ENCODE measurements at regions not wholly inside any gene's neighbourhood (a gene's known extent, or its start where the extent isn't known, plus 50 kb on each side); places are given as distances from the start of the nearest gene placed in this dataset.

DNA sequence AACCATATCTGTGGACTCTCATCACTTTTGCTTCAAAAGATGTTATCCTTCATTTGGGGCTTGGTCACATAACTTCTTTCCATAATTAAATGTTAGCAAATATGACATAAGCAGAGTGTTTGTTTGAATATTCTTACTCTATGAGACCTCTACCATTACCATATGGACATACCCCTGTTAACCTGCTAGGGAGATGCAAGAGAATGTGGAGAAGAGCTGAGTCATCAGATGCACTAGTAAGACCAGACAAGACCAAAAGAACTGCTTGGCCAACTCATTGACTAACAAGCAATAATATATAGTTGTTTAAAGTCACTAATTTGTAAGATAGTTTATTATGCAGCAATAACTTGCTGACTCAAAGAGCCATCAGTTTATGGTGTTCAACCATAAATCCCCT lies 652.9 kb downstream of the SMARCA1 start:
- no peak for DNase-seq (ENCODE audit: low read depth)
- no peak overlapping the region for H3K4me3 ChIP-seq (ENCODE audit: control insufficient read depth, low read depth, low read length)
- TF ChIP-seq, protein P1, sequence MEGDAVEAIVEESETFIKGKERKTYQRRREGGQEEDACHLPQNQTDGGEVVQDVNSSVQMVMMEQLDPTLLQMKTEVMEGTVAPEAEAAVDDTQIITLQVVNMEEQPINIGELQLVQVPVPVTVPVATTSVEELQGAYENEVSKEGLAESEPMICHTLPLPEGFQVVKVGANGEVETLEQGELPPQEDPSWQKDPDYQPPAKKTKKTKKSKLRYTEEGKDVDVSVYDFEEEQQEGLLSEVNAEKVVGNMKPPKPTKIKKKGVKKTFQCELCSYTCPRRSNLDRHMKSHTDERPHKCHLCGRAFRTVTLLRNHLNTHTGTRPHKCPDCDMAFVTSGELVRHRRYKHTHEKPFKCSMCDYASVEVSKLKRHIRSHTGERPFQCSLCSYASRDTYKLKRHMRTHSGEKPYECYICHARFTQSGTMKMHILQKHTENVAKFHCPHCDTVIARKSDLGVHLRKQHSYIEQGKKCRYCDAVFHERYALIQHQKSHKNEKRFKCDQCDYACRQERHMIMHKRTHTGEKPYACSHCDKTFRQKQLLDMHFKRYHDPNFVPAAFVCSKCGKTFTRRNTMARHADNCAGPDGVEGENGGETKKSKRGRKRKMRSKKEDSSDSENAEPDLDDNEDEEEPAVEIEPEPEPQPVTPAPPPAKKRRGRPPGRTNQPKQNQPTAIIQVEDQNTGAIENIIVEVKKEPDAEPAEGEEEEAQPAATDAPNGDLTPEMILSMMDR (IDR thresholded peaks at IDR 0.05; ENCODE audit: control insufficient read depth, insufficient read depth, low read depth, low read length, missing control alignments), result no peak

DNA sequence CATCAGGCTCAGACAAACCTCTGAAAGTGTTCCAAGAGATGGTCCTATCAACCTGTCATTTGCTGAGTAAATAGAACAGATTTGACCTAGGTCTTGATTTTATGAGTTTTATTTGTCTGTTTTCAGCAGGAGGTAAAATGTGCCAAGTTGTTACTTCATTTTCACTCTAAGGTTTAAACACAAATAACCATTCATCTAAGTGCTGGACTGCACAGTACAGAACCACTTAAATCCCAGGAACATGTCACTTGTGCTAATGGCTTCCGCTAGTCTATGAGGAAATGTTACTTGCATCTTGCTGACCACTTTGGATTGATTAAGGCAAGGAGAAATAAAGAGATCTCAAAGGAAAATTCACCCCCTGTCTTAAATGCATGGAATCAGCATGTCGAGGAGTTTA lies 660.7 kb downstream of the SMARCA1 start:
- no peak overlapping the region for H3K4me3 ChIP-seq (ENCODE audit: control insufficient read depth, low read depth, low read length)
- DNase-seq (ENCODE audit: low read depth), result no peak
- TF ChIP-seq, protein P1 (IDR thresholded peaks at IDR 0.05; ENCODE audit: control insufficient read depth, insufficient read depth, low read depth, low read length, missing control alignments), result no peak

DNA sequence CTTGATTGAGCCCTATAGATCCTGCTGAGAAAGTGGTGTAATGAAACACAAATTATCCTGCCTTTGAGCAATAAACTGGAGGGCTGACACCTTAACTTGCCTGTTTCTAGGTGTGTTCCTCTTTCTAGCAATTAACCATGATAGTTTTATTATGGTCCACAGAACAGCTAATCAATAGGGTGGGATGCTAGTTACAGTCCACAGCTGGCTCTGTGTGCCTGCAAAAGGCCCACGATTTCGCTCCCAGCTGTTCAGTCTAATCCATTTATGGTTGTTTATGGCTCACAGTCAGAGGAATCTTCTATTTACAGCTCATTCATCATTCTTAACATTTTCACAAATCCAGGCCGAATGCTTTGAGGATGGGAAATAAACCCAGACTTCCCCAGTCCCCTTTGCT lies 674.9 kb downstream of the SMARCA1 start:
- no peak for DNase-seq (ENCODE audit: low read depth)
- no peak overlapping the region for H3K4me3 ChIP-seq (ENCODE audit: control insufficient read depth, low read depth, low read length)
- TF ChIP-seq, protein P1 (IDR thresholded peaks at IDR 0.05; ENCODE audit: control insufficient read depth, insufficient read depth, low read depth, low read length, missing control alignments), result no peak

DNA sequence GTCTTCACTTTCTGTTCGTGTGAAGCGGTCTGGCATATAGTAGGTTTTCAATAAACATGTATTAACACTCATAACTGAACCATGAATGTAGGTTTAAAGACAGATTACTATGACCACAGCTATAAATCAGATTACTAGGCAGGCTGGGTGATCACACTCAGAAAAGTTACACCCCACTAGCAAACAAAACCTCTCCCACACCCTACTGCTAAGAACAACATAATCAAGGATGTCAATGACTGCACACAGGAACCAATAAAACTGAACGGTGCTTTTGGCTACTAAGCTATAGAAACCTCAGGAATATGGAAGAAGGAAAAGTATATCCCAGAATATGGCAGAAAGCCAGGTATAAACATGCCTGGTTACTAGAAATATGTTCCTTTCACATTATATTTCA lies 676.9 kb downstream of the SMARCA1 start:
- no peak overlapping the region for H3K4me3 ChIP-seq (ENCODE audit: control insufficient read depth, low read depth, low read length)
- no peak for DNase-seq (ENCODE audit: low read depth)
- TF ChIP-seq, protein P1 (IDR thresholded peaks at IDR 0.05; ENCODE audit: control insufficient read depth, insufficient read depth, low read depth, low read length, missing control alignments), result no peak

DNA sequence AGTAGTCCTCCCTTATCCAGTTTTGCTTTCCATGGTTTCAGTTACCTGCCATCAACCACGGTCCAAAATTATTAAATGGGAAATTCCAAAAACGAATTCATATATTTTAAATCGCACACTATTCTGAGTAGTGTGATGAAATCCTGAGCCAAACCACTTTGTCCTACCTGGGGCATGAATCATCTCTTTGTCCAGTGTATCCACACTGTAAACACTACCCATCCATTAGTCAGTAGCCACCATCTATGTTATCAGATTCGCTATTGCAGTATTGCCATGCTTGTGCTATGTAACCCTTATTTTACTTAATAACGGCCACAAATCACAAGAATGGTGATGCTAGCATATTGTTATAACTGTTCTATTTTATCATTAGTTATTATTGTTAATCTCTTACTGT lies 704.6 kb downstream of the SMARCA1 start:
- DNase-seq (ENCODE audit: low read depth), result no peak
- H3K4me3 ChIP-seq (ENCODE audit: control insufficient read depth, low read depth, low read length), result no peak overlapping the region
- TF ChIP-seq, protein P1 (IDR thresholded peaks at IDR 0.05; ENCODE audit: control insufficient read depth, insufficient read depth, low read depth, low read length, missing control alignments), result no peak

DNA sequence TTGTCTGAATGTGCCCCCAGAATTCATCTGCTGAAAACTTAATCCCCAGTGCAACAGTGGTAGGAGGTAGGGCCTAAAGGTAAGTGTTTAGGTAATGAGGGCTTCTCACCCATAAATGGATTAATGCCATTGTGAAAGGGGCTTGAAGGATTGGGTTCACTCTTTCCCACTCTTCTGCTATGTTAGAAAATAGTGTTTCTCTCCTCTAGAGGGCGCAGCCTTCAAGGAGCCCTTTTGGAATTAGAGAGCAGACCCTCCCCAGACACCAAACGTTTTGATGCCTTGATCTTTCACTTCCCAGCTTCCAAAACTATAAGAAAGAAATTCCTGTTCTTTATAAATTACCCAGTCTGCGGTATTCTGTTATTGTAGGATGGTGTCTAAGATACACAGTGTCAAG lies 706.4 kb downstream of the SMARCA1 start:
- no peak for DNase-seq (ENCODE audit: low read depth)
- no peak overlapping the region for H3K4me3 ChIP-seq (ENCODE audit: control insufficient read depth, low read depth, low read length)
- TF ChIP-seq, protein P1 (IDR thresholded peaks at IDR 0.05; ENCODE audit: control insufficient read depth, insufficient read depth, low read depth, low read length, missing control alignments), result no peak

DNA sequence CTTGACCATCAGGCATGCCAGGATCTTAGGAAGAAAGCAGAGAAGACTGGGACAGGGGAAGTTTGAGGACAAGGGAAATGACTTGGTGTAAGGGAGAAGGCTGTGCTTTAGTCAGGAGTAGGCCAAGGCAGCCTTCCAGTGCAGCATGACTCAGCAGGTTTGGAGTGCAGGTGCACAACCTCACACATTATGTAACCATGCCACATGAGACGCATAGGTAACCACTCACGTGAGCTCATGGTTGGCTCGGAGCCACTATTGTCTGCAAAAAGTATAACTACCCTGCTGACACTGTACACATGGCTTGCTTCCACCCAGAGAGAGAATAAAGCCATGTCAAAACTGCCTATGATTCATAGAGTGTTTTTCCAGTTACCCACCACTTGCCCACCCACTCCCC lies 715.9 kb downstream of the SMARCA1 start:
- TF ChIP-seq, protein P1 (IDR thresholded peaks at IDR 0.05; ENCODE audit: control insufficient read depth, insufficient read depth, low read depth, low read length, missing control alignments), result no peak
- no peak for DNase-seq (ENCODE audit: low read depth)

More for the DNA sequence above, 715.9 kb downstream of the SMARCA1 start:
- H3K4me3 ChIP-seq (ENCODE audit: control insufficient read depth, low read depth, low read length), result no peak overlapping the region

Data from AG09309 (cell line).